Right cardiac atrium (tissue), 5 donors: ENCODE measurements at regions not wholly inside any gene's neighbourhood (a gene's known extent, or its start where the extent isn't known, plus 50 kb on each side); places are given as distances from the start of the nearest gene placed in this dataset.

Source experiments
- ATAC-seq, 2 donors: fragments of 200-7000 bp; cut with Tn5 transposase; one replicate each; pipeline versions ENCODE4 v1.8.0 to v1.9.1; 2020; ENCODE audit warnings: moderate library complexity in 2 of 2, mild to moderate bottlenecking in 1 of 2
- DNase-seq, 3 donors: peaks; one replicate each; pipeline ENCODE4 v3.0.0-alpha.2; 2020
- H3K27ac ChIP-seq: one replicate; pipeline ENCODE4 v1.5.1; 2013; ENCODE audit warnings: mild to moderate bottlenecking, low read length, control low read depth, moderate library complexity
- H3K27me3 ChIP-seq: one replicate; pipeline ENCODE4 v1.6.1; 2013; ENCODE audit not compliant: control insufficient read depth, insufficient read depth
- H3K4me1 ChIP-seq: one replicate; pipeline ENCODE4 v1.6.1; 2013; ENCODE audit warnings: low read length; ENCODE audit not compliant: control insufficient read depth, insufficient read depth
- H3K4me3 ChIP-seq: one replicate; pipeline ENCODE4 v1.5.1; 2013; ENCODE audit warnings: low read length, control low read depth
- H3K9me3 ChIP-seq: one replicate; pipeline ENCODE4 v1.6.1; 2013; ENCODE audit warnings: low read length; ENCODE audit not compliant: control insufficient read depth
- WGBS: extraction: QIAGEN DNeasy Blood & Tissue Kit; methylation state at CpG from one replicate; pipeline ENCODE4 v1.1.7; 2013; 5-methylcytosine and 5-hydroxymethylcytosine counted together
- intact Hi-C, 4 donors: fragments of 100-400 bp; cut with DNase I; formaldehyde crosslinking; loops; one replicate each; pipeline versions ENCODE4 v1.11.0 to v1.14.0; 2022 to 2023
- donor health status: healthy with polysubstance abuse.
- donor health status: DM: no; HTN: yes; CAD: no.
- donor health status: DM: no; HTN: no; CAD: no.
- donor health status: DM: no; HTN: yes; CAD: no; lungs with severe emphysema.
- donor health status: DM: yes; HTN: yes; CAD: no.

DNA sequence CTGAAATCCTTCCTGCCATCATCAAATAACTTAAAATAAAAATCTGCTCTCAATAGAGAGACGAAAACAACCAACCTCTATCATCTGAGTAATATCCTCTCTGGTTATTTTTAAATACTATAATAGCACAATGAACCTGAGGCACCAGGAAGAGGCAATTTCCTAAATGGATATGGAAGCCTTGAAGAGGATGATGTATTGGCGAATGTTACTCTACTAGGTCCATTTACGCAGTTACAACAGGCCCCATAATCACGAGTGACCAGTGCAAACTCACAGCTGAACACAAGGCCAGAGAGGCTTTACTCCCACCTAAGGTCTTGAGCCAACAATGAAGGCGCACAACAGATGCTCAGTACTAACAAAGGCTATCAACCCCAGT, 678.8 kb upstream of the NR3C2 start:
- no peak for ATAC-seq
- H3K27me3 ChIP-seq: no peaks in the 10 kb centered on the region
- no peaks in the 10 kb centered on the region for H3K4me1 ChIP-seq
- H3K9me3 ChIP-seq: no peaks in the 10 kb centered on the region
- H3K27ac ChIP-seq: no peak overlapping the region
- WGBS: 61% methylated on average over 5 of the region's 5 CpGs
- intact Hi-C loops: no loop called here
- H3K4me3 ChIP-seq: no peak overlapping the region
- DNase-seq: no peak

DNA sequence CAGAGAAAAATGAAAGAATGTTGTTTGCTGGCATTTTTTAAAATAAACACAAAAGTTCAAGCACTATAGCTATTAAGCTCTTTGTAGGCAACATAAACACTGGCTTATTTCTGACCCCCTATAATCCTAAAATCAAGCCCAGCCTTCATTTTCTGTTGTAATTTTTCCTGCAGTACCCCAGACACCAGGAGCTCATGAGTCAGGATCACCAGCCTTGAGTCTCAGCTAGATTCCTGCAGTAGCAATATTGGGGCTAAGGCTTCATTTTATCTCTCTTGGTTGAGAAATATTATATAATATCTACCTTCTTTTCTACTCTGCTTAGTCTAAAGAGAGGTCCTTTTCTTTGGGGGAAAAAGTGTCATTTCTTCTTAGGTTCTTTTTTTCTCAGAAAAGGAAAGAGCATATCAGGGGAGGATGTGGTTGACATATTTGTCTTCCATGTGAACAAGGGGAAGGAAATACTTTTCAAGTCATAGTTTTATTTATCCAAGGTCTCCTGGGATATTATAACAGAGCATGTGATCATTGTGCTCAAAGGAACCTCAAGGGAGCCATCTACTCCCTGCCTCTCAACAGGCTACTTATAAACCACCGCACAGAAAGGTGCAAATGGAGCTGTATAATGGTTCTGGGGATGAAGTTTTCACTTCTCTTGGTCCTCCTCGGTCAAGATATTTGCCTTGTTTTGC, 678.3 kb upstream of the NR3C2 start:
- 63% methylated on average over 2 of the region's 2 CpGs for WGBS
- Histone ChIP-seq H3K4me1 (no peaks in the 10 kb centered on the region), H3K4me3 (no peak overlapping the region), H3K27me3 (no peaks in the 10 kb centered on the region), H3K9me3 (no peaks in the 10 kb centered on the region), H3K27ac (no peak overlapping the region)
- ATAC-seq (no peak), DNase-seq (no peak)
- intact Hi-C loops: no loop called here

- DNase-seq (no peak), ATAC-seq (no peak)
- H3K4me1 ChIP-seq: no peaks in the 10 kb centered on the region
- WGBS: 97% methylated on average over 2 of the region's 2 CpGs
- H3K4me3 ChIP-seq: no peak overlapping the region
- no peaks in the 10 kb centered on the region for H3K27me3 ChIP-seq
- intact Hi-C loops: no loop called here
- H3K9me3 ChIP-seq: no peaks in the 10 kb centered on the region
- H3K27ac ChIP-seq: no peak overlapping the region
Observed at GRCh38 chr4:149116806-149117205, 674.6 kb upstream of the NR3C2 start.

DNA sequence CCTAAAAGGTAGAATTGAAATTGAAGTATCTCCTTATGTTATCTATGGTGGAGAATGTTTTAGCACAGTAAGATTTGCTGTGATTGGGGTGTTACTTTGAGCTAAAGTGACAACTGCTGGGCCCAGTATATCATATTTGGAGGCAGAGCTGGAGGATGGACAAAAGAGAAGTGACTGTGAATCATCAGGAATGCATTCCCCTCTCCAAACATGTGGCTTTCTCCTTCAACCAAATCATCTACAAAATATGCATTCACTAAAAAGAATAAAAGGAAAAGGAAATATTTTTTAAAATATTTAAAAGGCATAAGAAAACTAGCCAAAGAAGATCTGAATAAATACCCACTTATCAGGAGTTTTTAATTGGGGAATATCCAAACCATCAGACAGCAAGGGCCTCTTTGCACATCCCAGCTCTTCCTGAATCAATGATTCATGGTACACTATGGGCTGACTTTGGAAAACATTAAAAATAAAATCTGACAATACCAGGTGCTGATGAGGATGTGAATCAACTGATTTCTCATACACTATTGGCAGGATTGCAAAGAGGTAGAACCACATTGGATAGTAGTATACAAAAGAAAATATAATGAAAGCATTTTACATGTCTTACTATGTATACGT, 671.7 kb upstream of the NR3C2 start:
- Histone ChIP-seq H3K9me3 (no peaks in the 10 kb centered on the region), H3K4me1 (no peaks in the 10 kb centered on the region), H3K27ac (no peak overlapping the region), H3K27me3 (no peaks in the 10 kb centered on the region), H3K4me3 (no peak overlapping the region)
- DNase-seq: no peak
- ATAC-seq: no peak
- WGBS: 96% methylated on average over 1 of the region's 1 CpG
- intact Hi-C loops: no loop called here

DNA sequence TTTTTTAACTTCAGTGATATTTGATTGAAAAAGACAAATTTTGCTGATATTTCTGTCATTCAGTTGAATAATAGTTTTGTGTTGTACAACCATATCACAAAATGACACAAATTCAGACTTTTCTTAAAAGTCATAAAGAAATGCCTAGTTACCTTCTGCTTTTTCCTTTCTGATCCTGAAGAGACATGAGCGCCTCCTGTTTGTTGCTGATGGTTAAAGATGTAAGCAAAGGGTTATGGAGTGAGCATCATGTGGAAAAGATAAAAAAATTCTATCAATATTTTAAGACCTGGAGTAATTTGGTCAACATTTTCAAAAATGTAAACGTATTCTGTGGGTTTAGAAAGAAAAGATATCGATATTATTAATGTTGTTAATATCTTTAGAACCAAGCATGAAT, 669.9 kb upstream of the NR3C2 start:
- Histone ChIP-seq H3K9me3 (no peaks in the 10 kb centered on the region), H3K27me3 (no peaks in the 10 kb centered on the region), H3K4me3 (no peak overlapping the region), H3K27ac (no peak overlapping the region), H3K4me1 (no peaks in the 10 kb centered on the region)
- intact Hi-C loops: no loop called here
- DNase-seq (no peak), ATAC-seq (no peak)
- WGBS: 85% methylated on average over 3 of the region's 3 CpGs

DNA sequence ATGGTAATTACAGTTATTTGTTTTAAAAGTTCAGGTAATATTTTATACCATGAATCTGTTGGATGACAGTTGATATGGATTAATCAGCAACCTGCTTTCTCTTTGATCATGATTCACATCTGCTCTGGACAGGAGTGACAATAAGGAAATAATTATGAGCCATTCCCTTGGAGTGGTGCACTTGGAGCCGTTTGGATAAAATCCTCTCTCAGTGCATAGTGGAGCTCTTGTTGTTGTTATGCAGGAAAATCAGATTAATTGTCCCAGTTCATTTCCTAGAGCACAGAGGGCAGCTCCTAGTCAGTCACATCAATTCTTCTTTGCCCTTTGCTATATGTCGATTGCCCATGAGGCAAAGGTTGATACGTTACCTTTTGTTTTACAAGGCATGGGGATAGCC, 668.3 kb upstream of the NR3C2 start:
- no peak for ATAC-seq
- 76% methylated on average over 3 of the region's 3 CpGs for WGBS

DNA sequence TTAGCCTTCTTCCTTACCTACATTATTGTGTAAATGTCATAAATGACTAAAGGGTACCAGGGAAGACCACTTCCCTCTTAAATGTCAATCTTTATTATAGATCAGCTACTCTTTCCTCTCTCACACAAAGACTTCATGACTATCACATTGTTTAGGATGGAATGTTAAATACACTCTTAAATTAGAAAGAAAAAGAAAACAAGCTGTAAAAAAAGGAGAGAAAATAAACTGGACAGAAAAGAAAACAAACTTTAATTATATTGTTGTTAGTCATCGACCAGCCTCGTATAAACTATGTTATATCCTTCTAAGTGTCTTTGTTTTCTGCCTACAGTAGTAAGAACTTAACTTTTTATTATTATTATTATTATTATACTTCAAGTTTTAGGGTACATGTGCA, 666.4 kb upstream of the NR3C2 start:
- no peak overlapping the region for H3K27ac ChIP-seq
- WGBS: 78% methylated on average over 2 of the region's 2 CpGs
- intact Hi-C loops: no loop called here

More for the DNA sequence above, 668.3 kb upstream of the NR3C2 start:
- no peak overlapping the region for H3K4me3 ChIP-seq
- H3K4me1 ChIP-seq: no peaks in the 10 kb centered on the region
- H3K9me3 ChIP-seq: no peaks in the 10 kb centered on the region
- DNase-seq: no peak
- intact Hi-C loops: no loop called here
- H3K27ac ChIP-seq: no peak overlapping the region
- H3K27me3 ChIP-seq: no peaks in the 10 kb centered on the region

DNA sequence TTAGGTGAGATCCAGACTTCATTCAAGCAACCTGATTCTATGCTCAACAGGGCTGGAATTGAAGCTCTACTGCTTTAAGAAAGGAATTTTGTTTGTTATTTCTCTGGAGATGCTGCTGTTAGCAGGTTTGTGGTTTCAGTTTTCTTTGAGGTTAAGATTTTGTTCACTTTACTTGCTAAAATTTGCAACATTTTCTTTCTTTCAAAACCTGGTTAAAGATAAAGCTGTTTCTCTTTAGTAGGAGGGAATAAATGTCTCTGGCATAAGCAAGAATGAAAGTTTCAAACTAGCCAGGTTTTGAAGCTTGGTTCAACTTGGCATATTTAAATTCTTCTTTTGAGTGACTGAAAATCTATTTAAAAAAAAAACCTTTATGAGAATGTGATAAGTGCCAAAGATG, 660.6 kb upstream of the NR3C2 start:
- H3K4me3 ChIP-seq: no peak overlapping the region
- H3K27me3 ChIP-seq: no peaks in the 10 kb centered on the region
- ATAC-seq (no peak), DNase-seq (no peak)
- H3K9me3 ChIP-seq: no peaks in the 10 kb centered on the region
- intact Hi-C loops: no loop called here
- H3K27ac ChIP-seq: no peak overlapping the region
- no peaks in the 10 kb centered on the region for H3K4me1 ChIP-seq

More for the DNA sequence above, 666.4 kb upstream of the NR3C2 start:
- no peak overlapping the region for H3K4me3 ChIP-seq
- no peaks in the 10 kb centered on the region for H3K9me3 ChIP-seq
- no peak for ATAC-seq
- no peak for DNase-seq
- no peaks in the 10 kb centered on the region for H3K4me1 ChIP-seq
- no peaks in the 10 kb centered on the region for H3K27me3 ChIP-seq

DNA sequence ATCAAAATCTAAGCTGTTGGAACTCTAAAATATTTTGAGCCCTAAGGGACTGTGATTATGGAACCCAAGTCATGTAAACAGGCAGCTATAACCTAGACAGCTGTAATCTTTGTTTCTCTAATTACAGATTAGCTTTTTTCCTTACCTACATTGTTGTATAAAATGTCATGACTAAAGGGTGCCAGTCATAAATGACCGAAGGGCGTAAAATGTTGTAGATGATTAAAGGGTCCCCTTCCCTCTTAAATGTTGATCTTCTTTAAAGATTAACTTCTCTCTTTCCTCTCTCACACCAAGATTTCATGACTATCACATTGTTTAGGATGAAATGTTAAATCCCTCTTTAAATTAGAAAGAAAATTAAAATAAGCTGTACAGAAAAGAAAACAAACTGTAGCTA, 659.4 kb upstream of the NR3C2 start:
- Histone ChIP-seq H3K9me3 (no peaks in the 10 kb centered on the region), H3K4me3 (no peak overlapping the region), H3K27me3 (no peaks in the 10 kb centered on the region), H3K27ac (no peak overlapping the region), H3K4me1 (no peaks in the 10 kb centered on the region)
- no peak for DNase-seq
- intact Hi-C loops: no loop called here
- no peak for ATAC-seq
- WGBS: 97% methylated on average over 2 of the region's 2 CpGs

GRCh38 chr4:149095811-149096210, 653.6 kb upstream of the NR3C2 start:
- no peak overlapping the region for H3K4me3 ChIP-seq
- WGBS: 22% methylated on average over 1 of the region's 1 CpG
- H3K27ac ChIP-seq: no peak overlapping the region
- intact Hi-C loops: no loop called here
- H3K27me3 ChIP-seq: no peaks in the 10 kb centered on the region
- H3K4me1 ChIP-seq: no peaks in the 10 kb centered on the region
- peaks cover 2% of the 10 kb centered on the region for H3K9me3 ChIP-seq
- DNase-seq (no peak), ATAC-seq (no peak)

DNA sequence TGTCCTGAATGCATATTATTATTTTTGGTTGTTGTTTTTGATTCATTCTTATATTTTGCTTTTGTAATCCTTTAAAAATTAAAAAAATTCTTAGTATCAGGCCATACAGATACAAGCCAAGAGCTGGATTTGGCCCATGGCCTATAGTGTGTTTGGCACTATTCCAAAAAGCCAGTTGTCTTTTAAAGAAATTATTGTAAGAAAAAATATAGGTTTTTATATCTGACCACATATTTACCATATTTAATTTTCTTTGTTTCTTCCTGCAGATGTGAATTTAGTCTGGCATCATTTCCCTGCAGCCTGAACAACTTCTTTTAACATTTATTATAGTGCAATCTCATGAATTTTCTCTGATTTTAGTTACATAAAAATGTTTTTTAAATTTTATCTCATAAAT, 652.8 kb upstream of the NR3C2 start:
- H3K9me3 ChIP-seq: peaks cover 2% of the 10 kb centered on the region
- no peaks in the 10 kb centered on the region for H3K27me3 ChIP-seq
- intact Hi-C loops: no loop called here
- no peak overlapping the region for H3K4me3 ChIP-seq
- no peak overlapping the region for H3K27ac ChIP-seq
- no peak for ATAC-seq
- no peak for DNase-seq
- H3K4me1 ChIP-seq: no peaks in the 10 kb centered on the region

GRCh38 chr4:149084144-149084543, 641.9 kb upstream of the NR3C2 start:
- H3K9me3 ChIP-seq: no peaks in the 10 kb centered on the region
- H3K4me1 ChIP-seq: no peaks in the 10 kb centered on the region
- H3K27me3 ChIP-seq: no peaks in the 10 kb centered on the region
- intact Hi-C loops: no loop called here
- no peak overlapping the region for H3K4me3 ChIP-seq
- WGBS: 86% methylated on average over 4 of the region's 4 CpGs
- no peak for DNase-seq
- no peak overlapping the region for H3K27ac ChIP-seq
- no peak for ATAC-seq
